Bronchial epithelial cell (primary cell): ENCODE measurements at regions not wholly inside any gene's neighbourhood (a gene's known extent, or its start where the extent isn't known, plus 50 kb on each side); places are given as distances from the start of the nearest gene placed in this dataset.

Source experiments
- DNase-seq: peaks from one replicate; pipeline ENCODE4 v3.0.0-alpha.2; 2010; ENCODE audit warnings: low read depth
- FAIRE-seq: peaks from 2 replicates; lab custom pipeline; 2011; peaks lifted over from hg19 to GRCh38; lab: Jason Lieb, UNC
- H3K27me3 ChIP-seq: 2 replicates; pipeline ENCODE4 v1.5.1; 2011; ENCODE audit warnings: low read length; ENCODE audit not compliant: control insufficient read depth, insufficient read depth
- H3K36me3 ChIP-seq: 2 replicates; pipeline ENCODE4 v1.5.1; 2011; ENCODE audit warnings: low read length; ENCODE audit not compliant: control insufficient read depth, insufficient read depth
- H3K4me3 ChIP-seq: 2 replicates; pipeline ENCODE4 v1.5.1; 2011; ENCODE audit warnings: mild to moderate bottlenecking, low read depth, low read length, control low read depth
- TF ChIP-seq, protein P1 (sequence below): IDR thresholded peaks from 2 replicates; pipeline ENCODE4 v1.5.1; 2011; ENCODE audit warnings: mild to moderate bottlenecking, moderate library complexity, low read length, control low read depth, inconsistent platforms; ENCODE audit not compliant: insufficient read depth, severe bottlenecking

GRCh38 chr6:43911354-43912115 lies 141.5 kb downstream of the VEGFA start:
- FAIRE-seq (no peak), DNase-seq (no peak)
- TF ChIP-seq, protein P1, sequence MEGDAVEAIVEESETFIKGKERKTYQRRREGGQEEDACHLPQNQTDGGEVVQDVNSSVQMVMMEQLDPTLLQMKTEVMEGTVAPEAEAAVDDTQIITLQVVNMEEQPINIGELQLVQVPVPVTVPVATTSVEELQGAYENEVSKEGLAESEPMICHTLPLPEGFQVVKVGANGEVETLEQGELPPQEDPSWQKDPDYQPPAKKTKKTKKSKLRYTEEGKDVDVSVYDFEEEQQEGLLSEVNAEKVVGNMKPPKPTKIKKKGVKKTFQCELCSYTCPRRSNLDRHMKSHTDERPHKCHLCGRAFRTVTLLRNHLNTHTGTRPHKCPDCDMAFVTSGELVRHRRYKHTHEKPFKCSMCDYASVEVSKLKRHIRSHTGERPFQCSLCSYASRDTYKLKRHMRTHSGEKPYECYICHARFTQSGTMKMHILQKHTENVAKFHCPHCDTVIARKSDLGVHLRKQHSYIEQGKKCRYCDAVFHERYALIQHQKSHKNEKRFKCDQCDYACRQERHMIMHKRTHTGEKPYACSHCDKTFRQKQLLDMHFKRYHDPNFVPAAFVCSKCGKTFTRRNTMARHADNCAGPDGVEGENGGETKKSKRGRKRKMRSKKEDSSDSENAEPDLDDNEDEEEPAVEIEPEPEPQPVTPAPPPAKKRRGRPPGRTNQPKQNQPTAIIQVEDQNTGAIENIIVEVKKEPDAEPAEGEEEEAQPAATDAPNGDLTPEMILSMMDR, result no peak
- peak overlapping the region; percentile 0 for H3K4me3 ChIP-seq
- H3K27me3 ChIP-seq, result no peaks in the 10 kb centered on the region
- H3K36me3 ChIP-seq, result no peaks in the 10 kb centered on the region

DNA sequence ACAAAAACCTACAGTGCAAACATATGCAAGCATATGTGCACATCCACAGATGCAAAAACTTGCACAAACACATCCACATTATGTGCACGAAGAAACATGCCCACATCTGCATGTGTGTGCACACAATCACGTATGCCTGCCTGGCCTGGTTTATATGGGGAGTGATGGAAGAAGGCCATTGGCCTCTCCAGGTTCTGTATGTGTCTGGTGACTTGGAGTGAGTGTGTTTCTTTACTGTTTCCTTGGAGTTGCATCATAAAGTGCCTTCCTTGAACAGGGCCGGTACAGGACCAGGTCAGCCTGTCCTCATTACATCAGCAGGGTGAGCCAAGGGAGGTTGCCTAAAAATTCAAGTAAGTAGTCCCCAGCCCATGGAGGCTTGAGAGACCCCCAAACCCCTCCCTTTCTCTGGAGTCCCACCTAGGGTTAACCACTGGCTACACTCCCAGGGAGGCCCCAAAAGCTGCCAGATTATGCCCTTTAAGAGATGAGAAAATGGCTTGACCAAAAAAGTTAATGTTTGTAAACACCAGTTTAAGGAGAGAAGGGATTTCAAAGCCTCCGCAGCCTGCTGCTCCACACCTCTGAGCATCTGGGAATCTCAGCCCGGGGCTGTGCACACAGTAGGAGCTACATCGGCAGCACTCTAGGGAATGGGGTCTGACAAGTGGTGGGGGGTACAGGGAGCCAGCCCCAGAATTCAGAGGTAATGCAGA lies 140.8 kb downstream of the VEGFA start:
- H3K27me3 ChIP-seq, result no peaks in the 10 kb centered on the region
- no peaks in the 10 kb centered on the region for H3K36me3 ChIP-seq
- peak; percentile 88 for DNase-seq
- TF ChIP-seq, protein P1, result no peak
- FAIRE-seq, result peak; percentile 50
- peak overlapping the region; percentile 0 for H3K4me3 ChIP-seq

GRCh38 chr6:43910149-43910637 lies 140.2 kb downstream of the VEGFA start:
- no peak for DNase-seq
- H3K27me3 ChIP-seq, result no peaks in the 10 kb centered on the region
- H3K36me3 ChIP-seq, result no peaks in the 10 kb centered on the region
- FAIRE-seq, result no peak
- TF ChIP-seq, protein P1, result no peak
- H3K4me3 ChIP-seq, result no peak overlapping the region

DNA sequence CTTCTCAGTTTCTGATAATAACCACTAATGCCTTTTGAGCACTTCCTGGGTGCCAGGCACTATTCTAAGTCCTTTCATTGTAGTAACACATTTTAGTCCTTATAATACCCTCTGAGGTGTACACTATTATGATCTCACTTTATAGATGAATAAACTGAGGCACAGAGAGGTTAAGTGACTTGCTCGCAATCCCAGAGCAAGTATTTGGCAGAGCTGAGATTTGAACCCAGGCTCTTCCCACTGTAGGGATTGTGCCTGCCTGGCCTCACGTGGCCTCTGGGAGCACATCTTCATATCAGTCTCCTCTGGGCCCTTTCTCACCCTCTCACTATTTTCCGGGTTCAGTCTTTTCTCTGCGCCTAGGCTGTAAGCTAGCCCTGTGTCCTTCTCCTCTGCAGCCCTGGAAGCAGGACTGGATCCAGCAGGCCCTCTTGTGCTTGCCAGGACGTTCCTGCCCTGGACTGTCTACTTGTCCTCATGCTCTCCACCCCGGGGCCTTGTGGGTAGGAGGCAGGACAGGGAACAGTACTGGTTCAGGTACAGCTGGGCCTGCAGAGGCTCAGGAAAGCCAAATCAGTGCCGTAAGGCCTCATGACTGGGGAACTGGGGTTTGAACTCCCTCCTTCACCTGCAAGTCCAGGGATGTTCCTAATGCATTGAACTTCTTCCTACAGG lies 139.6 kb downstream of the VEGFA start:
- no peak for FAIRE-seq
- Histone ChIP-seq H3K36me3 (no peaks in the 10 kb centered on the region), H3K4me3 (no peak overlapping the region), H3K27me3 (no peaks in the 10 kb centered on the region)
- DNase-seq, result no peak
- TF ChIP-seq, protein P1, result no peak

GRCh38 chr6:43907789-43908472 lies 137.9 kb downstream of the VEGFA start:
- Histone ChIP-seq H3K27me3 (no peaks in the 10 kb centered on the region), H3K4me3 (no peak overlapping the region), H3K36me3 (no peaks in the 10 kb centered on the region)
- no peak for FAIRE-seq
- TF ChIP-seq, protein P1, result no peak
- no peak for DNase-seq
